HCT116 (cell line): ENCODE measurements at regions not wholly inside any gene's neighbourhood (a gene's known extent, or its start where the extent isn't known, plus 50 kb on each side); places are given as distances from the start of the nearest gene placed in this dataset.

Source experiments
- ATAC-seq: fragments of 200-7000 bp; cut with Tn5 transposase; 2 replicates; pipeline ENCODE4 v1.9.1; 2020; ENCODE audit warnings: mild to moderate bottlenecking, moderate library complexity
- BruUV-seq: library from RNA; stranded (reverse); fragments of 400-500 nt; replicated peaks from 2 replicates; lab custom pipeline; 2021; lab: Mats Ljungman, UMichigan
- CTCF ChIA-PET: fragments of 300-600 bp; sonication (Branson Sonifier 250); formaldehyde crosslinking; loops from one replicate; lab custom pipeline; 2021; ENCODE audit warnings: antibody characterized with exemption; lab: Charles Lee
- POLR2A ChIA-PET: fragments of 300-600, 350-600 bp; sonication (Branson Sonifier 250); formaldehyde crosslinking; loops from one replicate; lab custom pipeline; 2021; ENCODE audit warnings: antibody characterized with exemption; lab: Charles Lee
- RAD21 ChIA-PET, 2 experiments: fragments of 300-600 bp; sonication (Branson Sonifier 250); formaldehyde crosslinking; loops; one replicate each; lab custom pipeline; 2023; ENCODE audit warnings: low total read pairs in 2 of 2; ENCODE audit not compliant: uncharacterized antibody in 2 of 2, unreplicated experiment in 2 of 2, low non-redundant PET in 1 of 2; lab: Charles Lee
- DNase-seq: peaks from one replicate; pipeline ENCODE4 v3.0.0-alpha.2; 2010; ENCODE audit warnings: low read depth, low spot score
- H2AFZ ChIP-seq: fragments of 200-600 bp; shearing (Covaris generic), sonication (generic); 2 replicates; pipeline ENCODE4 v1.6.1; 2017; ENCODE audit warnings: low read depth, mixed run types, mixed read lengths, antibody characterized with exemption, low read length; ENCODE audit not compliant: poor library complexity, severe bottlenecking
- H3K27ac ChIP-seq: 2 replicates; pipeline ENCODE4 v1.5.1; 2012; ENCODE audit warnings: low read depth, low read length
- H3K27me3 ChIP-seq: fragments of 200-600 bp; sonication (generic); 2 replicates; pipeline ENCODE4 v1.6.1; 2016; ENCODE audit warnings: mixed run types, low read length, mixed read lengths; ENCODE audit not compliant: insufficient read depth
- H3K36me3 ChIP-seq, 2 experiments: fragments of 200-500 bp in 1 of 2; fragments of 200-600 bp in 1 of 2; sonication (Bioruptor generic) in 1 of 2; sonication (generic) in 1 of 2; 2 replicates each; pipeline versions ENCODE4 v1.5.1 to v1.6.1; 2014 to 2016; ENCODE audit warnings: low read length in 2 of 2, inconsistent platforms in 1 of 2, mixed read lengths in 1 of 2, mixed run types in 1 of 2; ENCODE audit not compliant: insufficient read depth in 2 of 2, control insufficient read depth in 1 of 2
- H3K4me1 ChIP-seq, 2 experiments: fragments of 200-600 bp in 1 of 2; sonication (generic) in 1 of 2; 2 replicates each; pipeline versions ENCODE4 v1.5.1 to v1.6.1; 2012 to 2017; ENCODE audit warnings: low read length in 2 of 2, inconsistent platforms in 1 of 2, mild to moderate bottlenecking in 1 of 2, mixed read lengths in 1 of 2, mixed run types in 1 of 2, moderate library complexity in 1 of 2; ENCODE audit not compliant: insufficient read depth in 2 of 2, control insufficient read depth in 1 of 2
- H3K4me2 ChIP-seq: fragments of 200-600 bp; sonication (generic); 2 replicates; pipeline ENCODE4 v1.6.1; 2017; ENCODE audit warnings: mixed run types, low read length, mixed read lengths
- H3K4me3 ChIP-seq, 2 experiments: fragments of 200-600 bp in 1 of 2; sonication (generic) in 1 of 2; replicated peaks in 1 of 2; 2 replicates each; pipeline ENCODE4 v1.5.1; 2011 to 2016; ENCODE audit warnings: low read length in 2 of 2, control low read depth in 1 of 2, low read depth in 1 of 2, mild to moderate bottlenecking in 1 of 2, mixed read lengths in 1 of 2, mixed run types in 1 of 2
- H3K79me2 ChIP-seq: fragments of 200-600 bp; sonication (generic); 2 replicates; pipeline ENCODE4 v1.6.1; 2017; ENCODE audit warnings: mild to moderate bottlenecking, mixed run types, low read length, moderate library complexity, mixed read lengths; ENCODE audit not compliant: insufficient read depth
- H3K9ac ChIP-seq: fragments of 200-600 bp; sonication (generic); 2 replicates; pipeline ENCODE4 v1.6.1; 2016; ENCODE audit warnings: low read length, mixed read lengths
- H3K9me2 ChIP-seq: fragments of 200-600 bp; sonication (generic), shearing (Covaris generic); 2 replicates; pipeline ENCODE4 v1.6.1; 2017; ENCODE audit warnings: mixed run types, mild to moderate bottlenecking, moderate library complexity; ENCODE audit not compliant: insufficient read depth
- H3K9me3 ChIP-seq, 2 experiments: fragments of 200-500 bp in 1 of 2; fragments of 200-600 bp in 1 of 2; sonication (Bioruptor generic) in 1 of 2; sonication (generic) in 1 of 2; 2 replicates each; pipeline ENCODE4 v1.6.1; 2014 to 2017; ENCODE audit warnings: low read length in 2 of 2, mixed read lengths in 2 of 2, inconsistent platforms in 1 of 2, low read depth in 1 of 2, mild to moderate bottlenecking in 1 of 2, mixed run types in 1 of 2, moderate library complexity in 1 of 2; ENCODE audit not compliant: control insufficient read depth in 1 of 2, insufficient read depth in 1 of 2
- H4K20me1 ChIP-seq: fragments of 200-600 bp; sonication (generic), shearing (Covaris generic); 2 replicates; pipeline ENCODE4 v1.6.1; 2017; ENCODE audit warnings: mixed run types, mild to moderate bottlenecking, moderate library complexity; ENCODE audit not compliant: insufficient read depth
- CBX3 ChIP-seq: IDR thresholded peaks from 2 replicates; pipeline ENCODE4 v1.6.1; 2012; ENCODE audit warnings: low read depth
- EGR1 ChIP-seq: IDR thresholded peaks from 2 replicates; pipeline ENCODE4 v1.6.1; 2012; ENCODE audit warnings: low read depth
- EZH2 ChIP-seq: fragments of 200-600 bp; sonication (generic); IDR thresholded peaks from 2 replicates; pipeline ENCODE4 v1.6.1; 2017; ENCODE audit warnings: antibody characterized with exemption, mixed run types
- EZH2phosphoT487 ChIP-seq: fragments of 200-600 bp; IDR thresholded peaks from 2 replicates; pipeline ENCODE4 v1.6.1; 2018; ENCODE audit warnings: antibody characterized with exemption, borderline replicate concordance
- FOSL1 ChIP-seq: IDR thresholded peaks from 2 replicates; pipeline ENCODE4 v1.6.1; 2012; ENCODE audit warnings: low read depth
- POLR2A ChIP-seq: IDR thresholded peaks from 2 replicates; pipeline ENCODE4 v1.7.0; 2011; ENCODE audit warnings: borderline replicate concordance; ENCODE audit not compliant: insufficient read depth, insufficient read length; ENCODE audit errors: extremely low read depth
- RAD21 ChIP-seq: IDR thresholded peaks from 2 replicates; pipeline ENCODE4 v1.6.1; 2012; ENCODE audit warnings: low read depth, mild to moderate bottlenecking
- SRF ChIP-seq: IDR thresholded peaks from 2 replicates; pipeline ENCODE4 v1.6.1; 2012; ENCODE audit warnings: low read depth
- TCF7L2 ChIP-seq: IDR thresholded peaks from 2 replicates; pipeline ENCODE4 v1.7.0; 2011; ENCODE audit warnings: borderline replicate concordance, inconsistent platforms; ENCODE audit not compliant: insufficient read depth, insufficient read length; ENCODE audit errors: extremely low read depth
- YY1 ChIP-seq: IDR thresholded peaks from 2 replicates; pipeline ENCODE4 v1.6.1; 2011; ENCODE audit warnings: low read length, low read depth, moderate library complexity, mild to moderate bottlenecking; ENCODE audit not compliant: insufficient replicate concordance; ENCODE audit errors: extremely low read depth
- ZNF274 ChIP-seq: fragments of 200-500 bp; sonication (Bioruptor generic); IDR thresholded peaks from 2 replicates; pipeline ENCODE4 v1.6.1; 2014; ENCODE audit warnings: mild to moderate bottlenecking, low read depth, low read length, inconsistent platforms
- intact Hi-C: fragments of 100-400 bp; cut with micrococcal nuclease; formaldehyde crosslinking; loops from 2 replicates; pipeline ENCODE4 v1.10.0; 2022
- TF ChIP-seq, protein P1 (sequence below): IDR thresholded peaks from 2 replicates; pipeline ENCODE4 v1.6.1; 2012
- TF ChIP-seq, protein P2 (sequence below): IDR thresholded peaks from 2 replicates; pipeline ENCODE4 v1.6.1; 2011; ENCODE audit warnings: mild to moderate bottlenecking, low read length, moderate library complexity; ENCODE audit not compliant: insufficient replicate concordance; ENCODE audit errors: extremely low read depth

DNA sequence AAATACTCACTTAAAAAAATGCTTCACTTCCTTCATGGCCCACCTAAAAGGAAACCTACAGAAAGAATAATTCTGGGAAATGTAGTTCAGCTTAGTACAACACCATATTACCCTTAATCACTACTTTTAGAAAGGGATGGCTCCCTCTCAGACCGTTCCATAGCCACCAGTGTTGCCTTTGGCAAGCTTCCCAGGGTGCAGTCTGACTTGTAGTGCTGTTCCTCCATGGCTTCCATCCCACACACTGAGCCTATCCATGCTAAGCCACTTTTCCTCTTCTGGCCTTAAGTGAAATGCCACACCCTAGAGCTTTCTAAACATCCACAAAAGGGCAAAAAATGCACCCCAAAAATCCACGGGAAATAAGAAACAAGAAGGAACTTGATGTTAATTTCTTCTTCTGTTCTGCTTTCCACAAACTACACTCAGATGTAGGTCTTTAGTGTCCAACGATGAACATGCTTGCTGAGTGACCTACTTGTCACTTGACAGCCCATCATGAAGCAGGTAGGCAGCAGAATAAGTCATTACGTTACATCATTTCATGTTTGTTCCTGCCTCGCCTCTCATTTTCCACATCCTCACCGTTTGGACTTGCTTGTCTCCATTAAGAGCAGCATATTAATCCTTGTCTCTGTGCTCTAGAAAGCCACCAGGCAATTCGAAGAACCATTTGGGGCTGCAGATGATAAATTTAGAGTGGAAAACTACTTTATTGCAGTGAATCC, 391.1 kb upstream of the GRAMD2B start:
- Histone ChIP-seq H4K20me1 (no peaks in the 10 kb centered on the region), H3K4me2 (no peak overlapping the region), H3K79me2 (no peaks in the 10 kb centered on the region), H3K36me3 (no peaks in the 10 kb centered on the region), H3K4me1 (no peaks in the 10 kb centered on the region), H3K27ac (no peak overlapping the region), H3K9me2 (no peaks in the 10 kb centered on the region), H2AFZ (no peak overlapping the region), H3K4me3 (no peak overlapping the region), H3K27me3 (no peaks in the 10 kb centered on the region), H3K9me3 (no peaks in the 10 kb centered on the region), H3K9ac (no peak overlapping the region)
- ChIA-PET POLR2A (no interaction called here), CTCF (no interaction called here), RAD21 (no interaction called here)
- intact Hi-C loops, result no loop called here
- DNase-seq, result no peak
- no TSS peak for BruUV-seq
- no peak for TF ChIP-seq ZNF274
- no peak for TF ChIP-seq EZH2
- TF ChIP-seq RAD21, result no peak
- TF ChIP-seq, protein P1, sequence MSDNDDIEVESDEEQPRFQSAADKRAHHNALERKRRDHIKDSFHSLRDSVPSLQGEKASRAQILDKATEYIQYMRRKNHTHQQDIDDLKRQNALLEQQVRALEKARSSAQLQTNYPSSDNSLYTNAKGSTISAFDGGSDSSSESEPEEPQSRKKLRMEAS, result no peak
- no peak for TF ChIP-seq TCF7L2
- TF ChIP-seq, protein P2, sequence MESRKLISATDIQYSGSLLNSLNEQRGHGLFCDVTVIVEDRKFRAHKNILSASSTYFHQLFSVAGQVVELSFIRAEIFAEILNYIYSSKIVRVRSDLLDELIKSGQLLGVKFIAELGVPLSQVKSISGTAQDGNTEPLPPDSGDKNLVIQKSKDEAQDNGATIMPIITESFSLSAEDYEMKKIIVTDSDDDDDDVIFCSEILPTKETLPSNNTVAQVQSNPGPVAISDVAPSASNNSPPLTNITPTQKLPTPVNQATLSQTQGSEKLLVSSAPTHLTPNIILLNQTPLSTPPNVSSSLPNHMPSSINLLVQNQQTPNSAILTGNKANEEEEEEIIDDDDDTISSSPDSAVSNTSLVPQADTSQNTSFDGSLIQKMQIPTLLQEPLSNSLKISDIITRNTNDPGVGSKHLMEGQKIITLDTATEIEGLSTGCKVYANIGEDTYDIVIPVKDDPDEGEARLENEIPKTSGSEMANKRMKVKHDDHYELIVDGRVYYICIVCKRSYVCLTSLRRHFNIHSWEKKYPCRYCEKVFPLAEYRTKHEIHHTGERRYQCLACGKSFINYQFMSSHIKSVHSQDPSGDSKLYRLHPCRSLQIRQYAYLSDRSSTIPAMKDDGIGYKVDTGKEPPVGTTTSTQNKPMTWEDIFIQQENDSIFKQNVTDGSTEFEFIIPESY, result no peak
- TF ChIP-seq POLR2A, result no peak
- no peak for TF ChIP-seq CBX3
- no peak for TF ChIP-seq FOSL1
- no peak for TF ChIP-seq SRF
- no peak for TF ChIP-seq EGR1
- TF ChIP-seq EZH2phosphoT487, result no peak
- TF ChIP-seq YY1, result no peak
- no peak for ATAC-seq
